K562 (cell line): ENCODE measurements at regions not wholly inside any gene's neighbourhood (a gene's known extent, or its start where the extent isn't known, plus 50 kb on each side); places are given as distances from the start of the nearest gene placed in this dataset.

Experiments
- ATAC-seq: fragments of 200-7000 bp; cut with Tn5 transposase; 3 replicates; pipeline ENCODE4 v1.9.1; 2020; ENCODE audit warnings: moderate library complexity
- BruUV-seq: library from RNA; stranded (reverse); fragments of 400-500 nt; replicated peaks from 2 replicates; lab custom pipeline; 2021; lab: Mats Ljungman, UMichigan
- CTCF ChIA-PET: fragments of 300-600 bp; formaldehyde crosslinking; extraction: SDS; loops from one replicate; lab custom pipeline; 2021; ENCODE audit warnings: low intra/inter-chr PET ratio; lab: Yijun Ruan, JAX
- POLR2A ChIA-PET: fragments of 300-600, 350-650 bp; sonication (Branson Sonifier 250); formaldehyde crosslinking; extraction: SDS; loops from one replicate; lab custom pipeline; 2021; ENCODE audit warnings: antibody characterized with exemption, inconsistent platforms; lab: Yijun Ruan, JAX
- DNase-seq, 4 experiments: peaks; one replicate each; pipeline versions ENCODE4 v3.0.0 to v3.0.0-alpha.2; 2011 to 2018; ENCODE audit warnings: low spot score in 3 of 4, mixed read lengths in 3 of 4; ENCODE audit errors: extremely low read depth in 1 of 4
- FAIRE-seq: peaks from 2 replicates; lab custom pipeline; 2011; peaks lifted over from hg19 to GRCh38; lab: Jason Lieb, UNC
- H2AFZ ChIP-seq: 2 replicates; pipeline ENCODE4 v1.6.0; 2011; ENCODE audit warnings: low read depth, low read length, control low read depth, inconsistent platforms
- H3K27ac ChIP-seq: fragments of 200-600 bp; 3 replicates; pipeline ENCODE4 v1.8.0; 2011; ENCODE audit warnings: low read depth, mild to moderate bottlenecking, control low read depth, inconsistent platforms, low read length, moderate library complexity, mixed read lengths; ENCODE audit errors: extremely low read depth
- H3K27me3 ChIP-seq, 2 experiments: fragments of 300-600 bp in 1 of 2; 2 replicates in 1 of 2; 3 replicates in 1 of 2; pipeline versions ENCODE4 v1.6.0 to v1.8.0; 2011; ENCODE audit warnings: inconsistent platforms in 2 of 2, low read length in 2 of 2, mild to moderate bottlenecking in 1 of 2, mixed read lengths in 1 of 2, moderate library complexity in 1 of 2; ENCODE audit not compliant: control insufficient read depth in 2 of 2, insufficient read depth in 2 of 2
- H3K36me3 ChIP-seq: fragments of 300-600 bp; 3 replicates; pipeline ENCODE4 v1.8.0; 2011; ENCODE audit warnings: mild to moderate bottlenecking, low read length, inconsistent platforms; ENCODE audit not compliant: control insufficient read depth, insufficient read depth
- H3K4me1 ChIP-seq, 2 experiments: fragments of 200-600 bp in 1 of 2; replicated peaks in 1 of 2; 2 replicates in 1 of 2; 3 replicates in 1 of 2; pipeline versions ENCODE4 v1.5.1 to v1.8.0; 2011; ENCODE audit warnings: inconsistent platforms in 2 of 2, low read length in 2 of 2, mild to moderate bottlenecking in 1 of 2, mixed read lengths in 1 of 2, moderate library complexity in 1 of 2; ENCODE audit not compliant: control insufficient read depth in 2 of 2, insufficient read depth in 2 of 2
- H3K4me2 ChIP-seq: 2 replicates; pipeline ENCODE4 v1.6.1; 2011; ENCODE audit warnings: low read length, control low read depth, inconsistent platforms, mixed read lengths; ENCODE audit not compliant: insufficient read depth
- H3K4me3 ChIP-seq: fragments of 200-600 bp; sonication (generic), shearing (Covaris generic); 2 replicates; pipeline ENCODE4 v1.5.1; 2016; ENCODE audit warnings: control low read depth, inconsistent platforms
- H3K79me2 ChIP-seq: fragments of 200-600 bp; 3 replicates; pipeline ENCODE4 v1.8.0; 2011; ENCODE audit warnings: low read length, inconsistent platforms; ENCODE audit not compliant: control insufficient read depth, insufficient read depth
- H3K9ac ChIP-seq, 2 experiments: 2 replicates each; pipeline versions ENCODE4 v1.6.0 to v1.6.1; 2011; ENCODE audit warnings: low read depth in 2 of 2, low read length in 2 of 2, control low read depth in 1 of 2, inconsistent platforms in 1 of 2, mild to moderate bottlenecking in 1 of 2, mixed read lengths in 1 of 2; ENCODE audit not compliant: insufficient read depth in 1 of 2
- H3K9me1 ChIP-seq: one replicate; pipeline ENCODE4 v1.6.0; 2011; ENCODE audit warnings: inconsistent platforms, mild to moderate bottlenecking, low read length, moderate library complexity; ENCODE audit not compliant: control insufficient read depth, insufficient read depth
- H3K9me3 ChIP-seq: replicated peaks from 2 replicates; pipeline ENCODE4 v1.5.1; 2011; ENCODE audit warnings: low read depth, low read length, inconsistent platforms; ENCODE audit not compliant: control insufficient read depth, insufficient read depth
- H4K20me1 ChIP-seq: replicated peaks from 2 replicates; pipeline ENCODE4 v1.6.1; 2011; ENCODE audit warnings: low read length, inconsistent platforms, mixed read lengths; ENCODE audit not compliant: control insufficient read depth, insufficient read depth
- CHD2 ChIP-seq: IDR thresholded peaks from 2 replicates; pipeline ENCODE4 v1.6.1; 2011; ENCODE audit warnings: low read depth, low read length
- EGR1 ChIP-seq: fragments of 450-650 bp; conservative IDR thresholded peaks from 2 replicates; pipeline ENCODE4 v1.6.1; 2017; ENCODE audit warnings: mild to moderate bottlenecking
- HDAC1 ChIP-seq, 2 experiments: fragments of 450-650 bp; IDR thresholded peaks; 2 replicates each; pipeline ENCODE4 v1.6.1; 2016 to 2017; ENCODE audit warnings: inconsistent platforms in 1 of 2, mild to moderate bottlenecking in 1 of 2, moderate library complexity in 1 of 2
- NCOA4 ChIP-seq: fragments of 450-650 bp; IDR thresholded peaks from 2 replicates; pipeline ENCODE4 v1.6.1; 2018; ENCODE audit warnings: mild to moderate bottlenecking; ENCODE audit not compliant: partially characterized antibody
- NFIX ChIP-seq: fragments of 250-450 bp; sonication (Bioruptor Pico); IDR thresholded peaks from 2 replicates; pipeline ENCODE4 v1.4.0; 2020; ENCODE audit warnings: low read depth, mild to moderate bottlenecking, moderate library complexity
- PRPF4 ChIP-seq: fragments of 200-400 bp; formaldehyde crosslinking; IDR thresholded peaks from one replicate; pipeline ENCODE4 v1.6.1; 2017; ENCODE audit warnings: low read length, low read depth, mild to moderate bottlenecking; ENCODE audit not compliant: insufficient read depth, poor library complexity, severe bottlenecking
- RAD51 ChIP-seq: fragments of 450-650 bp; IDR thresholded peaks from 2 replicates; pipeline ENCODE4 v1.7.1; 2016; ENCODE audit warnings: low read depth, mild to moderate bottlenecking, borderline replicate concordance
- RBBP5 ChIP-seq: fragments of 200-600 bp; sonication (generic); IDR thresholded peaks from 2 replicates; pipeline ENCODE4 v1.6.1; 2012; ENCODE audit warnings: borderline replicate concordance, mild to moderate bottlenecking, low read length, control low read depth, inconsistent platforms; ENCODE audit not compliant: insufficient read depth, poor library complexity, severe bottlenecking
- SMAD4 ChIP-seq: fragments of 250-450 bp; sonication (Bioruptor Pico); conservative IDR thresholded peaks from 2 replicates; pipeline ENCODE4 v1.8.0; 2021; ENCODE audit warnings: inconsistent platforms, mild to moderate bottlenecking, moderate library complexity
- WGBS: fragments of 100-300 bp; shearing (Covaris generic); methylation state at CpG from one replicate; pipeline ENCODE4 v1.1.6; 2016; ENCODE audit warnings: low coverage, mixed read lengths; ENCODE audit not compliant: insufficient coverage; ENCODE audit errors: missing lambda C conversion rate; 5-methylcytosine and 5-hydroxymethylcytosine counted together
- in situ Hi-C: fragments of 300-500 bp; cut with MboI; formaldehyde crosslinking; loops from 4 replicates; pipeline ENCODE4 v1.15.0; 2018; ENCODE audit warnings: inconsistent platforms, mixed read lengths
- intact Hi-C: fragments of 100-400 bp; cut with micrococcal nuclease; formaldehyde crosslinking; loops from 2 replicates; pipeline ENCODE4 v1.14.2; 2022
- TF ChIP-seq, protein P1 (sequence below): sonication (generic); formaldehyde crosslinking; IDR thresholded peaks from 2 replicates; pipeline ENCODE4 v1.5.0; 2020; ENCODE audit warnings: missing genetic modification reagents
- TF ChIP-seq, protein P2 (sequence below), 2 experiments: fragments of 450-650 bp in 1 of 2; IDR thresholded peaks; 2 replicates each; pipeline ENCODE4 v1.6.1; 2011 to 2017; ENCODE audit warnings: low read depth in 2 of 2, antibody characterized with exemption in 1 of 2, borderline replicate concordance in 1 of 2, low read length in 1 of 2, mild to moderate bottlenecking in 1 of 2, mixed read lengths in 1 of 2; ENCODE audit not compliant: control insufficient read depth in 1 of 2
- TF ChIP-seq, protein P3 (sequence below), 2 experiments: fragments of 250-450 bp in 1 of 2; fragments of 450-650 bp in 1 of 2; sonication (Bioruptor Pico) in 1 of 2; IDR thresholded peaks; 2 replicates each; pipeline versions ENCODE4 v1.6.1 to v1.8.0; 2016 to 2021; ENCODE audit warnings: mild to moderate bottlenecking in 2 of 2, moderate library complexity in 2 of 2, missing compliant biosample characterization in 1 of 2, missing genetic modification characterization in 1 of 2
- TF ChIP-seq, protein P4 (sequence below): fragments of 250-450 bp; sonication (Bioruptor Pico); IDR thresholded peaks from 2 replicates; pipeline ENCODE4 v1.8.0; 2022; ENCODE audit warnings: inconsistent platforms

DNA sequence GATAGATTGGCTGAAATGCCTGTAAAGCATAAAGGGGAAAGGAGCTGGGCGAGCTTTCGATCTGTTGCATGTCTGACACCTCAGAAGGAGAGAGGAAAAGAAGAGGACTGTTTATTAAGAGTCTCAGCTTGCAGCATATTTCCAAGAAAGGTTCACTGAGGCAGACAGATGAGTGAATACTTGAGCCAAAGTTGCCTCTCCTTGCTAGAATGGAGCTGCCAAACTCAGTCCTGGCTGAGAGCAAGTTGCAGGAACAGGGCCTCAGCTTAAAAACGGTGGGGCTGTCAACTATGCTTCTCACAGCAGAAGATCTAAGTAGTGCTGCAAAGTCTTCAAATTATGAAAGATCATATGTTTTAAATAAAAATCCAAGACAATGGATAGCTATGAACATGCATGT is 707.5 kb downstream of the PCDH7 start:
- ATAC-seq (no peak), DNase-seq (no peak), FAIRE-seq (no peak)
- Histone ChIP-seq H3K4me1 (no peaks in the 10 kb centered on the region), H3K36me3 (no peaks in the 10 kb centered on the region), H3K27me3 (no peaks in the 10 kb centered on the region), H3K27ac (no peak overlapping the region), H3K4me3 (no peak overlapping the region), H3K9me1 (no peaks in the 10 kb centered on the region), H3K9ac (no peak overlapping the region), H3K79me2 (no peaks in the 10 kb centered on the region), H3K9me3 (no peaks in the 10 kb centered on the region), H3K4me2 (no peak overlapping the region), H2AFZ (no peak overlapping the region), H4K20me1 (no peaks in the 10 kb centered on the region)
- no TSS peak for BruUV-seq
- in situ Hi-C loops = no loop called here
- intact Hi-C loops = no loop called here
- CTCF ChIA-PET = no interaction called here
- POLR2A ChIA-PET = interaction anchor here (1.4 kb wide), 1 partner anchor 9 kb away, joined by 3 read pairs; no protein-coding TSS in a partner anchor
- 0% methylated on average over 3 of the region's 3 CpGs for WGBS
- TF ChIP-seq, protein P1, sequence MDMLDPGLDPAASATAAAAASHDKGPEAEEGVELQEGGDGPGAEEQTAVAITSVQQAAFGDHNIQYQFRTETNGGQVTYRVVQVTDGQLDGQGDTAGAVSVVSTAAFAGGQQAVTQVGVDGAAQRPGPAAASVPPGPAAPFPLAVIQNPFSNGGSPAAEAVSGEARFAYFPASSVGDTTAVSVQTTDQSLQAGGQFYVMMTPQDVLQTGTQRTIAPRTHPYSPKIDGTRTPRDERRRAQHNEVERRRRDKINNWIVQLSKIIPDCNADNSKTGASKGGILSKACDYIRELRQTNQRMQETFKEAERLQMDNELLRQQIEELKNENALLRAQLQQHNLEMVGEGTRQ (CRISPR knock-in tag) = no peak
- TF ChIP-seq, protein P2, sequence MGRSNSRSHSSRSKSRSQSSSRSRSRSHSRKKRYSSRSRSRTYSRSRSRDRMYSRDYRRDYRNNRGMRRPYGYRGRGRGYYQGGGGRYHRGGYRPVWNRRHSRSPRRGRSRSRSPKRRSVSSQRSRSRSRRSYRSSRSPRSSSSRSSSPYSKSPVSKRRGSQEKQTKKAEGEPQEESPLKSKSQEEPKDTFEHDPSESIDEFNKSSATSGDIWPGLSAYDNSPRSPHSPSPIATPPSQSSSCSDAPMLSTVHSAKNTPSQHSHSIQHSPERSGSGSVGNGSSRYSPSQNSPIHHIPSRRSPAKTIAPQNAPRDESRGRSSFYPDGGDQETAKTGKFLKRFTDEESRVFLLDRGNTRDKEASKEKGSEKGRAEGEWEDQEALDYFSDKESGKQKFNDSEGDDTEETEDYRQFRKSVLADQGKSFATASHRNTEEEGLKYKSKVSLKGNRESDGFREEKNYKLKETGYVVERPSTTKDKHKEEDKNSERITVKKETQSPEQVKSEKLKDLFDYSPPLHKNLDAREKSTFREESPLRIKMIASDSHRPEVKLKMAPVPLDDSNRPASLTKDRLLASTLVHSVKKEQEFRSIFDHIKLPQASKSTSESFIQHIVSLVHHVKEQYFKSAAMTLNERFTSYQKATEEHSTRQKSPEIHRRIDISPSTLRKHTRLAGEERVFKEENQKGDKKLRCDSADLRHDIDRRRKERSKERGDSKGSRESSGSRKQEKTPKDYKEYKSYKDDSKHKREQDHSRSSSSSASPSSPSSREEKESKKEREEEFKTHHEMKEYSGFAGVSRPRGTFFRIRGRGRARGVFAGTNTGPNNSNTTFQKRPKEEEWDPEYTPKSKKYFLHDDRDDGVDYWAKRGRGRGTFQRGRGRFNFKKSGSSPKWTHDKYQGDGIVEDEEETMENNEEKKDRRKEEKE (IDR thresholded peaks at IDR 0.05; ENCODE audit: borderline replicate concordance in 1 of 2, control insufficient read depth in 1 of 2, low read depth in 2 of 2, low read length in 1 of 2) = no peak
- TF ChIP-seq RAD51 = no peak
- no peak for TF ChIP-seq NFIX (CRISPR knock-in tag)
- no peak for TF ChIP-seq HDAC1 (IDR thresholded peaks at IDR 0.05)
- TF ChIP-seq CHD2 = no peak
- TF ChIP-seq, protein P3, sequence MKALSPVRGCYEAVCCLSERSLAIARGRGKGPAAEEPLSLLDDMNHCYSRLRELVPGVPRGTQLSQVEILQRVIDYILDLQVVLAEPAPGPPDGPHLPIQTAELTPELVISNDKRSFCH (CRISPR knock-in tag; IDR thresholded peaks at IDR 0.05) = no peak
- TF ChIP-seq, protein P3 (tag; IDR thresholded peaks at IDR 0.05) = no peak
- TF ChIP-seq EGR1 = no peak
- TF ChIP-seq NCOA4 = no peak
- TF ChIP-seq SMAD4 = no peak
- TF ChIP-seq, protein P4, sequence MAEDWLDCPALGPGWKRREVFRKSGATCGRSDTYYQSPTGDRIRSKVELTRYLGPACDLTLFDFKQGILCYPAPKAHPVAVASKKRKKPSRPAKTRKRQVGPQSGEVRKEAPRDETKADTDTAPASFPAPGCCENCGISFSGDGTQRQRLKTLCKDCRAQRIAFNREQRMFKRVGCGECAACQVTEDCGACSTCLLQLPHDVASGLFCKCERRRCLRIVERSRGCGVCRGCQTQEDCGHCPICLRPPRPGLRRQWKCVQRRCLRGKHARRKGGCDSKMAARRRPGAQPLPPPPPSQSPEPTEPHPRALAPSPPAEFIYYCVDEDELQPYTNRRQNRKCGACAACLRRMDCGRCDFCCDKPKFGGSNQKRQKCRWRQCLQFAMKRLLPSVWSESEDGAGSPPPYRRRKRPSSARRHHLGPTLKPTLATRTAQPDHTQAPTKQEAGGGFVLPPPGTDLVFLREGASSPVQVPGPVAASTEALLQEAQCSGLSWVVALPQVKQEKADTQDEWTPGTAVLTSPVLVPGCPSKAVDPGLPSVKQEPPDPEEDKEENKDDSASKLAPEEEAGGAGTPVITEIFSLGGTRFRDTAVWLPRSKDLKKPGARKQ (CRISPR knock-in tag) = no peak
- TF ChIP-seq PRPF4 = no peak
- TF ChIP-seq RBBP5 = no peak
